GM19239 (cell line): ENCODE measurements at regions not wholly inside any gene's neighbourhood (a gene's known extent, or its start where the extent isn't known, plus 50 kb on each side); places are given as distances from the start of the nearest gene placed in this dataset.
"Not testable (repeated sequence)": the region's sequence is repeated elsewhere in the genome, so short reads cannot be mapped to it uniquely, and the experiment has no call there.

Experiments used
- DNase-seq: peaks from one replicate; pipeline ENCODE4 v3.0.0; 2011; ENCODE audit warnings: low spot score; ENCODE audit not compliant: insufficient read length
- FAIRE-seq: peaks from 2 replicates; lab custom pipeline; 2011; peaks lifted over from hg19 to GRCh38; lab: Jason Lieb, UNC

- FAIRE-seq (no peak), DNase-seq (no peak)
Measured at GRCh38 chr6:168925671-168926070, 328.0 kb downstream of the THBS2 start.

- FAIRE-seq (no peak), DNase-seq (no peak)
Measured at GRCh38 chr6:168923171-168923570, 330.5 kb downstream of the THBS2 start.

GRCh38 chr6:168922436-168922835, 331.2 kb downstream of the THBS2 start:
- DNase-seq (no peak), FAIRE-seq (no peak)

GRCh38 chr6:168920289-168920688, 333.4 kb downstream of the THBS2 start:
- no peak for FAIRE-seq
- no peak for DNase-seq

- DNase-seq (no peak), FAIRE-seq (no peak)
Measured at GRCh38 chr6:168919470-168920179, 334.0 kb downstream of the THBS2 start.

GRCh38 chr6:168916576-168917211, 337.0 kb downstream of the THBS2 start:
- DNase-seq (no peak), FAIRE-seq (no peak)

- DNase-seq, result no peak
- FAIRE-seq, result no peak
Measured at GRCh38 chr6:168915855-168916254, 337.8 kb downstream of the THBS2 start.

GRCh38 chr6:168915242-168915641, 338.4 kb downstream of the THBS2 start:
- DNase-seq (no peak), FAIRE-seq (no peak)

- no peak for FAIRE-seq
- no peak for DNase-seq
Measured at GRCh38 chr6:168913866-168914469, 339.7 kb downstream of the THBS2 start.

GRCh38 chr6:168913231-168913865, 340.3 kb downstream of the THBS2 start:
- not testable (repeated sequence) for FAIRE-seq, DNase-seq

GRCh38 chr6:168909288-168909687, 344.4 kb downstream of the THBS2 start:
- FAIRE-seq (no peak), DNase-seq (no peak)

- no peak for FAIRE-seq
- no peak for DNase-seq
Measured at GRCh38 chr6:168908887-168909286, 344.8 kb downstream of the THBS2 start.

GRCh38 chr6:168908166-168908565, 345.5 kb downstream of the THBS2 start:
- no peak for DNase-seq
- no peak for FAIRE-seq

GRCh38 chr6:168906391-168906790, 347.3 kb downstream of the THBS2 start:
- DNase-seq (no peak), FAIRE-seq (no peak)

- FAIRE-seq (no peak), DNase-seq (no peak)
Measured at GRCh38 chr6:168905451-168906090, 348.1 kb downstream of the THBS2 start.

GRCh38 chr6:168903613-168904345, 349.9 kb downstream of the THBS2 start:
- no peak for FAIRE-seq
- no peak for DNase-seq

GRCh38 chr6:168902075-168902474, 351.6 kb downstream of the THBS2 start:
- DNase-seq, result no peak
- no peak for FAIRE-seq

- DNase-seq, result no peak
- no peak for FAIRE-seq
Measured at GRCh38 chr6:168901076-168901475, 352.6 kb downstream of the THBS2 start.

GRCh38 chr6:168896321-168896720, 357.3 kb downstream of the THBS2 start:
- no peak for FAIRE-seq
- DNase-seq, result no peak
